GM21528 (cell line): ENCODE measurements at regions not wholly inside any gene's neighbourhood (a gene's known extent, or its start where the extent isn't known, plus 50 kb on each side); places are given as distances from the start of the nearest gene placed in this dataset.
"Not testable (repeated sequence)": the region's sequence is repeated elsewhere in the genome, so short reads cannot be mapped to it uniquely, and the experiment has no call there.

Source experiments
- ATAC-seq: cut with Tn5 transposase; IDR thresholded peaks from one replicate; pipeline ENCODE4 v1.9.1; 2021; ENCODE audit warnings: mild to moderate bottlenecking, moderate library complexity; ENCODE audit not compliant: unreplicated experiment, low FRiP score

GRCh38 chr7:73244782-73245311 is 63.8 kb downstream of the NSUN5 start:
- not testable (repeated sequence) for ATAC-seq

DNA sequence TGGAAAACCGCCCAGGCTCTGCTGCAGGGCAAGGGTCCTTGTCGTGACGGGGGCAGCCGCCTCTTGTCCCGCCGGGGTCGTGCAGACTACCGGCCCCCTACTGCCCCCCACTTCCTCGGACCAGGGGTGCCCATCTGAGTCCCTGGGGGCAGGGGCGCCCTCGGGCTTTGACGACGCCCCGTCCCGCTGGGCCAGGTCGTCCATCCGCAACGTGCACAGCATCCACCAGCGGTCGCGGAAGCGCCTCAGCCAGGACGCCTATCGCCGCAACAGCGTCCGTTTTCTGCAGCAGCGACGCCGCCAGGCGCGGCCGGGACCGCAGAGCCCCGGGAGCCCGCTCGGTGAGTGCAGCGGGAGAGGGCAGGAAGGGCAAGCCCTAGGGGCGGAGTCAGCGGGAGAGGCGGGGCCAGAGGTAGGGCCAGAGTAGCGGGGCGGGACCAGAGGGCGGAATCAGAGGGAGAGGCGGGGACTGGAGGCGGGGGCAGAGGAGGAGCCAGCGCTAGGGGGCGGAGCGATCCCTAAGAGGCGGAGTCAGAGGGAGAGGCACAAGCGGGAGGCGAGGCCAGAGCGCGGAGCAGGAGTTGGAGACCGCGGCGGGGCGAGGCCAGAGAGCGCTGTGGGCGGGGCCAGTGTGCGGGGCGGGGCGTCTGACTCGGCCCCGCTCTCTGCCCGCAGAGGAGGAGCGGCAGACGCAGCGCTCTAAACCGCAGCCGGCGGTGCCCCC is 73.5 kb downstream of the NSUN5 start:
- ATAC-seq = peak; percentile 82

DNA sequence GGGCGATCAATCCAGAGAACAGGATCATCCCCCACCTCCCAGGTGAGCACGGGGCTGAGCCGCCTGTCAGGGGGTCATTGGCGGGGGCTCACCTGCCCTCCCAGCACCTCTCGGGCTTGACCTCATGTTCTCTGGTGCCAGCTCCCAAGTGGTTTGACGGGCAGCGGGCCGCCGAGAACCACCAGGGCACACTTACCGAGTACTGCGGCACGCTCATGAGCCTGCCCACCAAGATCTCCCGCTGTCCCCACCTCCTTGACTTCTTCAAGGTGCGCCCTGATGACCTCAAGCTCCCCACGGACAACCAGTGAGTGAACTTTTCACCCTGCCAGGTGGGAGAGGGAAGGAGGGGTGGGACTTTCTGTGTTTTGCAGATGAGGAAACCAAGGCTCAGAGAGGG is 82.9 kb downstream of the NSUN5 start:
- ATAC-seq = not testable (repeated sequence)

GRCh38 chr7:73221724-73222123 is 86.9 kb downstream of the NSUN5 start:
- not testable (repeated sequence) for ATAC-seq

GRCh38 chr7:73220766-73221370 is 87.8 kb downstream of the NSUN5 start:
- ATAC-seq = peak; percentile 48

DNA sequence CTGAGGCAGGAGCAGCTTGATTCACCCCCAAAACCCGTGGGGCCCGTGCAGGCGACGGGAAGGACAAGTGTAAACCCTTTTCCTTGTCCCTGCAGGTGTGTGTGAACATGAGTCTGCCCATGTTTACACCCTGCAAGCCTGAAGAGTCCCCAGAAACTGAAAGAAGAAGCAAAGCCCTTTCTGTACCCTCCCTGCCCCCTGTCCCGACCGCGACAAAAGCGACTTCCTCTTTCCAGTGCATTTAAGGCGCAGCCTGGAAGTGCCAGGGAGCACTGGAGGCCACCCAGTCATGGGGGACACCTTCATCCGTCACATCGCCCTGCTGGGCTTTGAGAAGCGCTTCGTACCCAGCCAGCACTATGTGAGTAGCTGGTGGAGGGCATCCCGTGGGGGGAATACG is 88.3 kb downstream of the NSUN5 start:
- ATAC-seq = peak; percentile 82

DNA sequence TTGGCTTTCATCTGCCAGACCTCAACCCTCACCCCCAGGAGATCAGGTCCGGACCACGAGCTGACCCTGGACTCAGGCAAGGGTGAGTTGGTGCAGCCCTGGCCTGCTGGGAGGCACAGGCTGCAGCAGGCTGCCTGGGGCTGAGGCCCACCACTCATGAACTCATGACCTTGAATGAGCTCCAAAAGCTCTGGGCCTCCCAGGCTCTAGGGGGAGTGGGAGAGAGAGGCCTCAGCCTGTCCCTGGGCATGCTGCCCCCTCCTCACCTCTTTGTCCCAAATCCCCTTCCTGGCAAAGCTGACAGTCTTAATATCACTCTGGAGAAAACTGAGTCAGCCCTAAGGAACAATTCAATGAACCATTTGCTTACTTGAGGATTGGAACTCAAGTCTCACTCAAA is 89.8 kb downstream of the NSUN5 start:
- ATAC-seq = not testable (repeated sequence)

- ATAC-seq = not testable (repeated sequence)
Observed at GRCh38 chr7:73216046-73216675, 92.5 kb downstream of the NSUN5 start.

DNA sequence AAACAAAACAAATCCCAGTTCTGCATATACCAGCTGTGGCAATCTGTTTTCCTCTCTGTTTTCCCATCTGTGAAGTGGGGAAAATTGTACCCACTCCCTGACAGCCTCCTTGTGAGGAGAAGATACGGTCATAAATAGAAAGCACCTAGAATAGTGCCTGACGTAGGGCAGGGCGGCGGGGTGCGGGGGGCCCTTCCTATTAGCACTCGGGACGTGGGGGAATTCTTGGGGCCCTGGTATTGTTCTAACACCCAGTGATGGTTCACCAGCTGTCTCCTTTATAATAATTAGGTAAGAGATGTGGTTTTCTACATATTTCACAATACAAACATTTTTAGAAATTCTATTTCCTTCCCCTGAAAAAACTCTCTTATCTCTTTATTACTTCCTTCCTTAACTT is 93.4 kb downstream of the NSUN5 start:
- ATAC-seq = not testable (repeated sequence)

DNA sequence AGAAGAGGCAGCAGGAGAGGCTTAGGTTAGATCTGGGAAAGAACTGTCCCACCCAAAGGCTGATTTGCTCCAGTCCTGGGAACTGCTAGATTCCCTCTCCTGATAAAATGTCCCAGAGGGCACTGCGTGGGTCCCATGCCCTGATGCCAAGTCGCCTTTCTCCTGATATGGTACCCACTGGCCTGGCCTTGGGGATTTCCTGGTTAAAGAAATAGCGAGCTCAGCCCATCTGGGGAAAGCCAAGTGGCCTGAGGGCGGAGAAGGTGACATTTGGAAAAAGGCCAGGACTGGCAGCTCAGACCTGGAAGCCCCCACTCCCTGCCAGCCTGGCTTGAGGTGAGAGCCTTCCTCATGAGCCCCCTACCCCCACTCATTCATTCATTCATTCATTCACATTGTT is 94.2 kb downstream of the NSUN5 start:
- ATAC-seq = not testable (repeated sequence)

DNA sequence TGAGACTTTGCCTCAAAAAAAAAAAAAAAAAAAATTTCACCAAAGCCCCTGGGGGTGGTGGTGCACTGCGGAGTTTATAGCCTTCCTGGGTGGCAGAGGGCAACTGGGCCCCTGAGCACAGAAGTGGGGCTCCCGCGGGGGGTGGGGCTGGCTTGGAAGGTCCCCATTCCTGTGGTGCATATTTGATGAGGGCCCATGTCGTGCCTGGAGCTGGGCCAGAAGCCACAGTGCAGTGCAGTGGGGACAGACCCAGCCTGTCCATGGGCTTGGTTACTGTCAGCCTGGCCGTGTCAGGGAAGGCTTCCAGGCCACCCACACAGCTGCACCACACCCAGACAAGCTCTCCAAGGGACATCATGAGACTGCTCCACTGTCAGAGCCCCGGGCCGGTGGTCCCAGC is 95.5 kb downstream of the NSUN5 start:
- not testable (repeated sequence) for ATAC-seq

DNA sequence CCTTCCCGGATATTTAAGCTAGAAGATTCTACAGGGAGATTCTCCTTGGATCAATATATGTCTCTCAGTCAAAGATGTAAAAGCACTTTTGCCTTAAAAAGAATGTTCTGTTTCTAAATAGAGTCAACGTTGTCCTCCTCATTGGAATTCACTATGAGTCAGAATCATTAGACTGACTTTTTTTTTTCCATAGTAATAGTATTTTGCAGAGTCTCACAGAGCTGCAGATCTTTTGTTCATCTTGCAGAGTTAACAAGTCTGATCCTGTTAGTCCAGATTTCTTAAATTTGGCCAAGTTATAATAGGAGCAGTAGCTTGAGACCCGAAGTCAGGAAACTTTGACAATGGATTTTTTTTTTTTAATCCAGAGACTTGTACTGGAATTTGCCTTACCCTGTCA is 103.0 kb downstream of the NSUN5 start:
- ATAC-seq = not testable (repeated sequence)

GRCh38 chr7:73204898-73205297 is 103.7 kb downstream of the NSUN5 start:
- ATAC-seq = not testable (repeated sequence)

GRCh38 chr7:73203312-73203711 is 105.3 kb downstream of the NSUN5 start:
- ATAC-seq = not testable (repeated sequence)

DNA sequence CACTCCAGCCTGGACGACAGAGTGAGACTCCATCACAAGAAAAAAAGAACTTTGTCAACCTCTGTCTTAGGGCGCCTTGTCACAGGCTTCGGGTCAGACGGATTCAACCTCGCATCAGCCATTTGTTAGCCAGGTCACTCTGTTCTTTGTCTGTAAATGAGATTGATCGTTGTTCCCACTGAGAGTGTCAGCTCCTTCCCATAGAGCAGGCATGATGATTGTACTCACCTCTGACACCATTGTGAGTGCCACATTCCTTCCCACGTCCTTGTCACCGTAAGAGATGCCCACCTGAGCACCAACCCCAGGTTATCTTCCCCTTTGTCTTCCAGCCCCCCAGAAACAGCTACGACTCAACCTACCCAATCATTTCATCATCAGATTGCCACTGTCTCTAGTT is 107.4 kb downstream of the NSUN5 start:
- not testable (repeated sequence) for ATAC-seq

DNA sequence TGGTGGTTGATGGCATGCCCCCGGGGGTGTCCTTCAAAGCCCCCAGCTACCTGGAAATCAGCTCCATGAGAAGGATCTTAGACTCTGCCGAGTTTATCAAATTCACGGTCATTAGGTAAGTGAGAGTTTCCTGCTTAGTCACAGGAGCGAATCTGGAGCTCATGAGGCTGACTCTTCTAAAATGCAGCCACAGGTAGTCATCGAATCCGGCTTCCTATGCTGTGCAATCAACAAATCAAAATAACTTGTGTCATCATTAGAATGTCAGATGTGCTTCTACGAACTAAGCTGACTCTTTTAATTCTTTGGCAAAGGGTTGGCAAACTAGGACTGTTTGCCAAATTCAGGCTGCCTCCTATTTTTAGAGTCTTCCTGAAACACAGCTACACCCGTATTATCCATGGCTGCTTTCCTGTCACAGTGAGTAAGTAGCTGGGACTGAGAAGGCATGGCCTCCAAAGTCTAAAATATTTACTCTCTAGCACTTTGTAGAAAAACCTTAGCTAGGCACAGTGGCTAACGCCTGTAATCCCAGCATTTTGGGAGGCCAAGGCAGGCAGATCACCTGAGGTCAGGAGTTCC is 108.0 kb downstream of the NSUN5 start:
- ATAC-seq = not testable (repeated sequence)

- ATAC-seq = not testable (repeated sequence)
Observed at GRCh38 chr7:73193991-73194390, 108.2 kb upstream of the SPDYE9 start.

DNA sequence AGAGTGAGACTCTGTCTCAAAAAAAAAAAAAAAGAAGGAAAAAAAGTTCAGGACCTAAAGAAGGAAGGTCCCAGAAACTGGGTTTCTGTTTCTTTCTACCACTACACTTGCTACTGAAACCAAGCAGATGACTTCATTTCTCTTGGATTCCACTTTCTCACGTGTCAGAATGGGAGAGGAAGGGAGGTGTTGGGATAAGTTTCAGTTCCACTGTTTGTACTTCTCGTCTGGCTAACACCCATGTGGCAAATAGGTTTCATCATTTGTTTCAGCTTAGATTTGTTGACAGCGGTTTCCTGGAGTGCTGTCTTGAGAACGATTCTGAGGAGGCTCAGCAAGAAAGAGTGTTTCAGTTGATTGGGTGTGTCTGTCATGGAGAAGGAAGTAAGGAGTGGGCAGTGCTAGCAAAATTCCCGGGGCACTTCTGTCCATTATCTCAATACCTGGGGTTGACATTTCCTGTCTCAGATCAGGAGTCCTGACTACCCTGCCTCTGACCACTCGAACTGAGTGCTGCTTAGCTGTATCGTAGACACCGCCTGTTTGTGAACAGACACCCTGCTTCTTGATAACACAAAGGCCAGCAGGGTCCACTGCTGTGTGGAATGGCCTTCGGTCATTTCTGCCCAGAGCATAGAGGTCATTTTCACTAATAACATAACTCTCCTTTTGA is 104.8 kb upstream of the SPDYE9 start:
- ATAC-seq = not testable (repeated sequence)

- ATAC-seq = not testable (repeated sequence)
Observed at GRCh38 chr7:73188287-73188686, 102.4 kb upstream of the SPDYE9 start.

DNA sequence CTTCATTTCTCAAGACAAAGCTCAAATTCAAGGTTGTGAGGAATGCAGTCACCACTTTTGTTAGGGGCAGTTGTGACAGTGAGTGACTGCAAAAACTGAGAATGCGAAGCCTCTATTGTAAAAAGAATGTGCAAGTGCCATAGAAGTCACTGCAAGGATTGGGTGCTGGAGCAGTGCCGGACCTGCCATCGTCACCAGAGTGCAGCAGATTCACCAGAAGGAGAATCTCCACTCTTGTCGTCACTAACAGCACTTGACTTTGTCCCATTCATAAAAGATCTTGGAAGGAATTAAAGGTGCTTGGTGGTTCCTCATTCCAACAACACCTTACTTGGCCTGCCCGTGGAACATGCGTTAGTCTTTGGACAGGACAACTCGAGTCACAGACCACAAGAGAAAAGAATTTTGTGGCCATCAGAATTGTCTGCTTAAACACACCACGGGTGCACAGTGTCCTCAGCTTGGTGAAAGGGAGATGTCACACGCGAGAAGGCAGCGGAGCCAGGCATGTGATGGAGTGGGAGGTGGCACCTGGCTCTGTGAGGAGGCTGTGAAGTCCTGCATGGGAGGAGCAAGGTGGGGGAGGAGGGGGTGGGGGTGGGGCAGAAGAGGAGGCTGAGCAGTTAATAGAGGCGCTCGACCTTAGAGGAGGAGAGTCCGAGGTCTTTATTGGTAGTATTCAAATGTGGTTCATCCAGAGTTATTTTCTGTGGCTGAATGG is 100.9 kb upstream of the SPDYE9 start:
- ATAC-seq = not testable (repeated sequence)
